ENCODE measurements at regions not wholly inside any gene's neighbourhood (a gene's known extent, or its start where the extent isn't known, plus 50 kb on each side); places are given as distances from the start of the nearest gene placed in this dataset.

GRCh38 chr20:19834783-19835182 is 76.7 kb downstream of the RIN2 start:
- TF ChIP-seq CTCF (IDR thresholded peaks at IDR 0.05; ENCODE audit: low read depth, low read length) (no peak), MYC (IDR thresholded peaks at IDR 0.05; ENCODE audit: low read depth, low read length) (no peak), POLR2A (IDR thresholded peaks at IDR 0.05; ENCODE audit: extremely low read depth, insufficient read length) (no peak), MAX (IDR thresholded peaks at IDR 0.05; ENCODE audit: low read depth, low read length) (no peak)
